B cell (primary cell): ENCODE measurements at regions not wholly inside any gene's neighbourhood (a gene's known extent, or its start where the extent isn't known, plus 50 kb on each side); places are given as distances from the start of the nearest gene placed in this dataset.

Source experiments
- ATAC-seq: fragments of 200-7000 bp; cut with Tn5 transposase; one replicate; pipeline ENCODE4 v1.10.0; 2021; ENCODE audit warnings: low read depth, mild to moderate bottlenecking, moderate number of reproducible peaks, moderate library complexity
- CTCF ChIA-PET: fragments of 350-600 bp; sonication (Branson Sonifier 250); formaldehyde crosslinking; loops from one replicate; lab custom pipeline; 2021; ENCODE audit warnings: antibody characterized with exemption, inconsistent platforms; lab: Charles Lee
- POLR2A ChIA-PET: fragments of 350-600 bp; sonication (Branson Sonifier 250); formaldehyde crosslinking; loops from one replicate; lab custom pipeline; 2021; ENCODE audit warnings: antibody characterized with exemption; lab: Charles Lee
- DNase-seq: peaks from one replicate; pipeline ENCODE4 v3.0.0; 2013
- H2AFZ ChIP-seq: 2 replicates; pipeline ENCODE4 v1.6.1; 2012; ENCODE audit warnings: mild to moderate bottlenecking, low read depth, low read length; ENCODE audit not compliant: insufficient read depth, poor library complexity, severe bottlenecking
- H3K27ac ChIP-seq, 2 donors: 1 replicate in 1 of 2; 2 replicates in 1 of 2; pipeline ENCODE4 v1.5.1; 2012 to 2013; ENCODE audit warnings: low read length in 2 of 2, mild to moderate bottlenecking in 2 of 2, moderate library complexity in 1 of 2
- H3K27me3 ChIP-seq, 4 experiments: fragments of 200-600 bp in 1 of 4; sonication (generic) in 1 of 4; replicated peaks in 1 of 4; 1 replicate in 2 of 4; 2 replicates in 2 of 4; pipeline versions ENCODE4 v1.6.1 to v1.7.0; 2013 to 2016; ENCODE audit warnings: low read length in 3 of 4, mild to moderate bottlenecking in 2 of 4, mixed read lengths in 1 of 4, moderate library complexity in 1 of 4; ENCODE audit not compliant: insufficient read depth in 4 of 4, control insufficient read depth in 3 of 4; ENCODE audit errors: control extremely low read depth in 1 of 4
- H3K36me3 ChIP-seq, 2 experiments: replicated peaks in 1 of 2; 1 replicate in 1 of 2; 2 replicates in 1 of 2; pipeline versions ENCODE4 v1.6.1 to v1.7.1; 2013; ENCODE audit warnings: low read length in 1 of 2; ENCODE audit not compliant: insufficient read depth in 2 of 2, control insufficient read depth in 1 of 2; ENCODE audit errors: control extremely low read depth in 1 of 2, extremely low read depth in 1 of 2
- H3K4me1 ChIP-seq, 2 donors: fragments of 200-600 bp in 1 of 2; sonication (generic) in 1 of 2; 1 replicate in 1 of 2; 2 replicates in 1 of 2; pipeline versions ENCODE4 v1.5.1 to v1.6.1; 2013 to 2017; ENCODE audit warnings: low read length in 2 of 2; ENCODE audit not compliant: control insufficient read depth in 2 of 2, insufficient read depth in 2 of 2
- H3K4me2 ChIP-seq: replicated peaks from 2 replicates; pipeline ENCODE3; 2012; ENCODE audit warnings: mild to moderate bottlenecking, low read depth, low read length; ENCODE audit not compliant: poor library complexity, severe bottlenecking
- H3K4me3 ChIP-seq, 5 experiments: fragments of 200-600 bp in 1 of 5; sonication (generic) in 1 of 5; 1 replicate in 3 of 5; 2 replicates in 2 of 5; pipeline versions ENCODE4 v1.5.1 to v1.7.0; 2011 to 2016; ENCODE audit warnings: low read length in 4 of 5, mild to moderate bottlenecking in 4 of 5, low read depth in 2 of 5, control low read depth in 1 of 5, moderate library complexity in 1 of 5; ENCODE audit not compliant: insufficient read depth in 1 of 5; ENCODE audit errors: control extremely low read depth in 1 of 5, extremely low read depth in 1 of 5
- H3K79me2 ChIP-seq: fragments of 200-600 bp; sonication (generic); one replicate; pipeline ENCODE4 v1.6.0; 2016; ENCODE audit warnings: low read length; ENCODE audit not compliant: control insufficient read depth, insufficient read depth
- H3K9ac ChIP-seq: fragments of 200-600 bp; sonication (generic); 2 replicates; pipeline ENCODE4 v1.6.1; 2017; ENCODE audit warnings: mild to moderate bottlenecking, low read length, moderate library complexity
- H3K9me3 ChIP-seq, 3 donors: one replicate each; pipeline versions ENCODE4 v1.6.1 to v1.7.1; 2013; ENCODE audit warnings: low read length in 2 of 3; ENCODE audit not compliant: control insufficient read depth in 2 of 3, insufficient read depth in 1 of 3; ENCODE audit errors: control extremely low read depth in 1 of 3
- H4K20me1 ChIP-seq: 2 replicates; pipeline ENCODE4 v1.6.0; 2012; ENCODE audit warnings: mild to moderate bottlenecking, low read length; ENCODE audit not compliant: insufficient read depth, control insufficient read depth, poor library complexity, severe bottlenecking
- H3K27ac Mint-ChIP-seq: one replicate; pipeline ENCODE4 v1.8.0; 2021; ENCODE audit warnings: mixed read lengths
- H3K27me3 Mint-ChIP-seq: one replicate; pipeline ENCODE4 v1.8.0; 2021; ENCODE audit warnings: mixed read lengths
- H3K4me1 Mint-ChIP-seq: one replicate; pipeline ENCODE4 v1.8.0; 2021; ENCODE audit warnings: mixed read lengths
- H3K4me3 Mint-ChIP-seq: one replicate; pipeline ENCODE4 v1.8.0; 2021; ENCODE audit warnings: mixed read lengths
- H3K9me3 Mint-ChIP-seq: one replicate; pipeline ENCODE4 v1.8.0; 2022; ENCODE audit warnings: mixed read lengths; ENCODE audit not compliant: insufficient read depth
- EZH2 ChIP-seq: IDR thresholded peaks from 2 replicates; pipeline ENCODE4 v1.6.1; 2012; ENCODE audit warnings: borderline replicate concordance, low read depth, mild to moderate bottlenecking, moderate library complexity, low read length; ENCODE audit not compliant: insufficient read depth, poor library complexity, severe bottlenecking
- WGBS: methylation state at CpG from one replicate; pipeline ENCODE4 v1.1.5; 2013; ENCODE audit warnings: missing lambda C conversion rate; ENCODE audit not compliant: insufficient coverage; 5-methylcytosine and 5-hydroxymethylcytosine counted together
- intact Hi-C: fragments of 100-400 bp; cut with micrococcal nuclease; formaldehyde crosslinking; loops from one replicate; pipeline ENCODE4 v1.10.0; 2022
- TF ChIP-seq, protein P1 (sequence below): fragments of 200-600 bp; IDR thresholded peaks from one replicate; pipeline ENCODE4 v1.8.0; 2022; ENCODE audit warnings: antibody characterized with exemption, mild to moderate bottlenecking

DNA sequence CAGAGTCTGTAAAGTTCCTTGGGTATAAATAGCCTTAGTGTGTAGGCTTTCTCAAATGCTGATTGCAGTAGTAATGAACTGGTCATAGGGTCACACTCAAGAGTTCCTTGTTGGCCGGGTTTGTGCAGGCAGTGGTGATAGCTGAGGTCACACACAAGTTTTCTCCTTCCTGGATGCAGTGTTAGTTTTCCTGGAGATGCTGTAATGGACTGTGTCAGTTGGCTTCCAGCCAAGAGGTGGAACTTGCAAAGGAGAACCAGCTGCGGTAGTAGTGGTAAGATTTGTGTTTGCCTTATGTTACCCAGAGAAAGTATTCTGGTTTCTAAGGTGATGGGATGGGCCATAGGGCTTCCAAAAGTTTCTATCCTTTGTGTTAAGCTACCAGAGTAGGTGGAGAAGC lies 409.8 kb upstream of the FRG1 start:
- no peak for DNase-seq
- peaks cover 18% of the 10 kb centered on the region for H3K9me3 Mint-ChIP-seq

DNA sequence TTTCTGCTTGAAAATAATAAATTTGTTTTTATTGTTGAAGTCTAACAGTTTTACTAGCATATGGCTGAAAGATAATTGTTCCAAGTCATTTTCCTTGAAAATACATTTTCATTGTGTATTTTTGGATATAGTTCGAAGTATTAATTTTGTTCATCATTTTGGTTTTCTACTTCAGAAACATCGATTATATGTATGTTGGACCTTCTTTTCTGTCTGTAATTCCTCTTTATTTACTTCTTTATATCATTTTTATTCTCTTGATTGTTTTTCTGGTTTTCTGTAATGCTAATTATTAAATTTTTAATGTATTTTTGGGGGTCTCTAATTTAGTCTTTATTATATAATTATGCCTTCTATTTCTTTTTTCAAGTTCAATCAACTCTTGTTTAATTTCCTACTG lies 407.1 kb upstream of the FRG1 start:
- ChIA-PET POLR2A (no interaction called here), CTCF (no interaction called here)
- Histone ChIP-seq H3K9ac (no peak overlapping the region), H3K79me2 (no peaks in the 10 kb centered on the region), H4K20me1 (no peaks in the 10 kb centered on the region), H3K9me3 (peaks cover 5 to 18% (median 5%) of the 10 kb centered on the region in 3 donors), H3K36me3 (no peaks in the 10 kb centered on the region), H3K4me2 (no peak overlapping the region), H3K4me1 (no peaks in the 10 kb centered on the region), H3K27ac (no peak overlapping the region), H3K27me3 (no peaks in the 10 kb centered on the region), H3K4me3 (no peak overlapping the region), H2AFZ (no peak overlapping the region)
- DNase-seq, result no peak
- Mint-ChIP-seq H3K27me3 (no peaks in the 10 kb centered on the region), H3K27ac (no peak overlapping the region), H3K9me3 (peaks cover 6% of the 10 kb centered on the region), H3K4me1 (no peaks in the 10 kb centered on the region), H3K4me3 (no peak overlapping the region)
- no peak for ATAC-seq
- TF ChIP-seq, protein P1, sequence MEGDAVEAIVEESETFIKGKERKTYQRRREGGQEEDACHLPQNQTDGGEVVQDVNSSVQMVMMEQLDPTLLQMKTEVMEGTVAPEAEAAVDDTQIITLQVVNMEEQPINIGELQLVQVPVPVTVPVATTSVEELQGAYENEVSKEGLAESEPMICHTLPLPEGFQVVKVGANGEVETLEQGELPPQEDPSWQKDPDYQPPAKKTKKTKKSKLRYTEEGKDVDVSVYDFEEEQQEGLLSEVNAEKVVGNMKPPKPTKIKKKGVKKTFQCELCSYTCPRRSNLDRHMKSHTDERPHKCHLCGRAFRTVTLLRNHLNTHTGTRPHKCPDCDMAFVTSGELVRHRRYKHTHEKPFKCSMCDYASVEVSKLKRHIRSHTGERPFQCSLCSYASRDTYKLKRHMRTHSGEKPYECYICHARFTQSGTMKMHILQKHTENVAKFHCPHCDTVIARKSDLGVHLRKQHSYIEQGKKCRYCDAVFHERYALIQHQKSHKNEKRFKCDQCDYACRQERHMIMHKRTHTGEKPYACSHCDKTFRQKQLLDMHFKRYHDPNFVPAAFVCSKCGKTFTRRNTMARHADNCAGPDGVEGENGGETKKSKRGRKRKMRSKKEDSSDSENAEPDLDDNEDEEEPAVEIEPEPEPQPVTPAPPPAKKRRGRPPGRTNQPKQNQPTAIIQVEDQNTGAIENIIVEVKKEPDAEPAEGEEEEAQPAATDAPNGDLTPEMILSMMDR, result no peak
- no peak for TF ChIP-seq EZH2
- WGBS, result no CpG with 5 or more reads among the region's 2 CpGs
- intact Hi-C loops, result no loop called here

More for the DNA sequence above, 409.8 kb upstream of the FRG1 start:
- POLR2A ChIA-PET, result no interaction called here
- no peaks in the 10 kb centered on the region for H3K27me3 ChIP-seq
- TF ChIP-seq EZH2, result no peak
- TF ChIP-seq, protein P1, result no peak
- no peak overlapping the region for H3K27ac ChIP-seq
- Mint-ChIP-seq H3K27ac (no peak overlapping the region), H3K27me3 (no peaks in the 10 kb centered on the region), H3K4me3 (no peak overlapping the region), H3K4me1 (no peaks in the 10 kb centered on the region)
- no peak for ATAC-seq
- no peaks in the 10 kb centered on the region for H3K4me1 ChIP-seq
- H3K4me2 ChIP-seq, result no peak overlapping the region
- no peak overlapping the region for H3K9ac ChIP-seq
- intact Hi-C loops, result no loop called here
- CTCF ChIA-PET, result no interaction called here
- peaks cover 3 to 10% (median 6%) of the 10 kb centered on the region in 3 donors for H3K9me3 ChIP-seq
- H4K20me1 ChIP-seq, result no peaks in the 10 kb centered on the region
- no peaks in the 10 kb centered on the region for H3K79me2 ChIP-seq
- no peak overlapping the region for H2AFZ ChIP-seq
- H3K4me3 ChIP-seq, result no peak overlapping the region
- whole genome bisulfite sequencing, result 88% methylated on average over 2 of the region's 2 CpGs
- no peaks in the 10 kb centered on the region for H3K36me3 ChIP-seq
